NCI-H2196 treated with DMSO at 0.1 percent for 48 hours (cell line): ENCODE measurements at regions not wholly inside any gene's neighbourhood (a gene's known extent, or its start where the extent isn't known, plus 50 kb on each side); places are given as distances from the start of the nearest gene placed in this dataset.
A peak's percentile ranks its signal among the peaks of the same experiment; 100 is the strongest.

Experiments
- DNase-seq: peaks from one replicate; lab custom pipeline; 2025; ENCODE audit not compliant: unreplicated experiment; lab: John Stamatoyannopoulos, UW

GRCh38 chr11:115892016-115892415 is 387.8 kb upstream of the CADM1 start:
- DNase-seq, result no peak

GRCh38 chr11:115891581-115891980 is 387.4 kb upstream of the CADM1 start:
- no peak for DNase-seq

- no peak for DNase-seq
These were observed 386.3 kb upstream of the CADM1 start for GRCh38 chr11:115890500-115890899.

GRCh38 chr11:115889712-115890111 is 385.5 kb upstream of the CADM1 start:
- DNase-seq, result no peak

- no peak for DNase-seq
These were observed 383.5 kb upstream of the CADM1 start for GRCh38 chr11:115887727-115888126.

GRCh38 chr11:115887316-115887715 is 383.1 kb upstream of the CADM1 start:
- no peak for DNase-seq

- DNase-seq, result no peak
These were observed 382.2 kb upstream of the CADM1 start for GRCh38 chr11:115886422-115886733.

GRCh38 chr11:115885535-115886421 is 381.6 kb upstream of the CADM1 start:
- no peak for DNase-seq

- no peak for DNase-seq
These were observed 380.8 kb upstream of the CADM1 start for GRCh38 chr11:115884800-115885534.

GRCh38 chr11:115874843-115875242 is 370.6 kb upstream of the CADM1 start:
- DNase-seq, result no peak

- no peak for DNase-seq
These were observed 369.6 kb upstream of the CADM1 start for GRCh38 chr11:115873813-115874212.

GRCh38 chr11:115872416-115872815 is 368.2 kb upstream of the CADM1 start:
- DNase-seq, result no peak

GRCh38 chr11:115871161-115871760 is 367.0 kb upstream of the CADM1 start:
- no peak for DNase-seq

GRCh38 chr11:115869780-115870431 is 365.7 kb upstream of the CADM1 start:
- DNase-seq, result peak; percentile 25

GRCh38 chr11:115869131-115869530 is 364.9 kb upstream of the CADM1 start:
- no peak for DNase-seq

- DNase-seq, result no peak
These were observed 356.0 kb upstream of the CADM1 start for GRCh38 chr11:115860246-115860645.

GRCh38 chr11:115848611-115849010 is 344.4 kb upstream of the CADM1 start:
- no peak for DNase-seq

- DNase-seq, result no peak
These were observed 343.9 kb upstream of the CADM1 start for GRCh38 chr11:115848080-115848479.

GRCh38 chr11:115845872-115846271 is 341.7 kb upstream of the CADM1 start:
- no peak for DNase-seq

- DNase-seq, result no peak
These were observed 339.5 kb upstream of the CADM1 start for GRCh38 chr11:115843685-115844084.

- no peak for DNase-seq
These were observed 338.9 kb upstream of the CADM1 start for GRCh38 chr11:115843111-115843510.
